ENCODE measurements at regions not wholly inside any gene's neighbourhood (a gene's known extent, or its start where the extent isn't known, plus 50 kb on each side); places are given as distances from the start of the nearest gene placed in this dataset.

GRCh38 chr11:44402466-44403075 lies 92.6 kb upstream of the ALX4 start:
- Mint-ChIP-seq H3K27me3 (peaks cover 36% of the 10 kb centered on the region), H3K4me1 (peaks cover 9% of the 10 kb centered on the region), H3K9me3 (ENCODE audit: insufficient read depth) (no peaks in the 10 kb centered on the region), H3K4me3 (no peak overlapping the region), H3K27ac (no peak overlapping the region)
- H3K27me3 ChIP-seq (replicated peaks in 1 of 4; ENCODE audit: control extremely low read depth in 1 of 4, control insufficient read depth in 3 of 4, insufficient read depth in 4 of 4, low read length in 3 of 4), result peaks cover 0 to 9% (median 1%) of the 10 kb centered on the region in 4 experiments
- H4K20me1 ChIP-seq (ENCODE audit: control insufficient read depth, insufficient read depth, low read length, poor library complexity, severe bottlenecking), result no peaks in the 10 kb centered on the region
- ATAC-seq (ENCODE audit: low read depth) (no peak), DNase-seq (no peak)
- 97% methylated on average over 8 of the region's 12 CpGs for WGBS (ENCODE audit: insufficient coverage)
- H3K36me3 ChIP-seq (replicated peaks in 1 of 2; ENCODE audit: control extremely low read depth in 1 of 2, control insufficient read depth in 1 of 2, extremely low read depth in 1 of 2, insufficient read depth in 2 of 2, low read length in 1 of 2), result no peaks in the 10 kb centered on the region
- no peak overlapping the region for H3K4me2 ChIP-seq (replicated peaks; ENCODE audit: low read depth, low read length, poor library complexity, severe bottlenecking)
- intact Hi-C loops (cut with micrococcal nuclease), result no loop called here
- H2AFZ ChIP-seq (ENCODE audit: insufficient read depth, low read depth, low read length, poor library complexity, severe bottlenecking), result no peak overlapping the region
- no peaks in the 10 kb centered on the region for H3K4me1 ChIP-seq (ENCODE audit: control insufficient read depth in 2 of 2, insufficient read depth in 2 of 2, low read length in 2 of 2)
- no peak overlapping the region for H3K27ac ChIP-seq (ENCODE audit: low read length in 2 of 2)
- no peak overlapping the region for H3K9ac ChIP-seq (ENCODE audit: low read length)
- CTCF ChIA-PET, result no interaction called here
- H3K79me2 ChIP-seq (ENCODE audit: control insufficient read depth, insufficient read depth, low read length), result no peaks in the 10 kb centered on the region
- peaks cover 0 to 2% (median 0%) of the 10 kb centered on the region in 3 donors for H3K9me3 ChIP-seq (ENCODE audit: control extremely low read depth in 1 of 3, control insufficient read depth in 2 of 3, insufficient read depth in 1 of 3, low read length in 2 of 3)
- POLR2A ChIA-PET, result no interaction called here
- H3K4me3 ChIP-seq (ENCODE audit: control extremely low read depth in 1 of 5, extremely low read depth in 1 of 5, insufficient read depth in 1 of 5, low read depth in 2 of 5, low read length in 4 of 5), result no peak overlapping the region
- TF ChIP-seq EZH2 (IDR thresholded peaks at IDR 0.05; ENCODE audit: borderline replicate concordance, insufficient read depth, low read depth, low read length, poor library complexity, severe bottlenecking) (no peak), CTCF (IDR thresholded peaks at IDR 0.05) (no peak)

- H3K9me3 Mint-ChIP-seq (ENCODE audit: insufficient read depth), result no peaks in the 10 kb centered on the region
- peaks cover 9% of the 10 kb centered on the region for H3K4me1 Mint-ChIP-seq
- ATAC-seq (ENCODE audit: low read depth) (no peak), DNase-seq (no peak)
- Histone ChIP-seq H3K4me1 (ENCODE audit: control insufficient read depth in 2 of 2, insufficient read depth in 2 of 2, low read length in 2 of 2) (no peaks in the 10 kb centered on the region), H3K9ac (ENCODE audit: low read length) (no peak overlapping the region), H3K4me3 (ENCODE audit: control extremely low read depth in 1 of 5, extremely low read depth in 1 of 5, insufficient read depth in 1 of 5, low read depth in 2 of 5, low read length in 4 of 5) (no peak overlapping the region), H2AFZ (ENCODE audit: insufficient read depth, low read depth, low read length, poor library complexity, severe bottlenecking) (no peak overlapping the region), H3K9me3 (ENCODE audit: control extremely low read depth in 1 of 3, control insufficient read depth in 2 of 3, insufficient read depth in 1 of 3, low read length in 2 of 3) (peaks cover 0 to 2% (median 0%) of the 10 kb centered on the region in 3 donors), H4K20me1 (ENCODE audit: control insufficient read depth, insufficient read depth, low read length, poor library complexity, severe bottlenecking) (no peaks in the 10 kb centered on the region), H3K79me2 (ENCODE audit: control insufficient read depth, insufficient read depth, low read length) (no peaks in the 10 kb centered on the region), H3K4me2 (replicated peaks; ENCODE audit: low read depth, low read length, poor library complexity, severe bottlenecking) (no peak overlapping the region), H3K27me3 (replicated peaks in 1 of 4; ENCODE audit: control extremely low read depth in 1 of 4, control insufficient read depth in 3 of 4, insufficient read depth in 4 of 4, low read length in 3 of 4) (peaks cover 0 to 4% (median 1%) of the 10 kb centered on the region in 4 experiments), H3K27ac (ENCODE audit: low read length in 2 of 2) (no peak overlapping the region), H3K36me3 (replicated peaks in 1 of 2; ENCODE audit: control extremely low read depth in 1 of 2, control insufficient read depth in 1 of 2, extremely low read depth in 1 of 2, insufficient read depth in 2 of 2, low read length in 1 of 2) (no peaks in the 10 kb centered on the region)
- CTCF ChIA-PET, result no interaction called here
- H3K27me3 Mint-ChIP-seq, result peaks cover 40% of the 10 kb centered on the region
- no peak for TF ChIP-seq EZH2 (IDR thresholded peaks at IDR 0.05; ENCODE audit: borderline replicate concordance, insufficient read depth, low read depth, low read length, poor library complexity, severe bottlenecking)
- TF ChIP-seq CTCF (IDR thresholded peaks at IDR 0.05), result no peak
- whole genome bisulfite sequencing (ENCODE audit: insufficient coverage), result 100% methylated on average over 1 of the region's 4 CpGs
- H3K27ac Mint-ChIP-seq, result no peak overlapping the region
- POLR2A ChIA-PET, result no interaction called here
- intact Hi-C loops (cut with micrococcal nuclease), result no loop called here
- no peak overlapping the region for H3K4me3 Mint-ChIP-seq
Measured at GRCh38 chr11:44403176-44403575, 93.2 kb upstream of the ALX4 start.
